Activated CD8-positive, alpha-beta T cell treated with anti-CD3 and anti-CD28 coated beads for 36 hours (primary cell): ENCODE measurements at regions not wholly inside any gene's neighbourhood (a gene's known extent, or its start where the extent isn't known, plus 50 kb on each side); places are given as distances from the start of the nearest gene placed in this dataset.

ENCODE experiments used
- ATAC-seq: fragments of 200-7000 bp; cut with Tn5 transposase; one replicate; pipeline ENCODE4 v1.10.0; 2021; ENCODE audit warnings: mild to moderate bottlenecking, moderate library complexity
- CTCF ChIA-PET: fragments of 350-600 bp; sonication (Branson Sonifier 250); formaldehyde crosslinking; loops from one replicate; lab custom pipeline; 2021; ENCODE audit warnings: antibody characterized with exemption; lab: Charles Lee
- POLR2A ChIA-PET: fragments of 350-600 bp; sonication (Branson Sonifier 250); formaldehyde crosslinking; loops from one replicate; lab custom pipeline; 2021; ENCODE audit warnings: antibody characterized with exemption; lab: Charles Lee
- DNase-seq: peaks from one replicate; pipeline ENCODE4 v3.0.0-alpha.2; 2020
- H3K27ac Mint-ChIP-seq: one replicate; pipeline ENCODE4 v1.8.0; 2021; ENCODE audit warnings: mild to moderate bottlenecking, mixed read lengths
- H3K27me3 Mint-ChIP-seq: one replicate; pipeline ENCODE4 v1.8.0; 2021; ENCODE audit warnings: mixed read lengths
- H3K36me3 Mint-ChIP-seq: one replicate; pipeline ENCODE4 v1.8.0; 2021; ENCODE audit warnings: low read depth, mixed read lengths
- H3K4me1 Mint-ChIP-seq: one replicate; pipeline ENCODE4 v1.8.0; 2021; ENCODE audit warnings: low read depth, mixed read lengths
- H3K4me3 Mint-ChIP-seq: one replicate; pipeline ENCODE4 v1.8.0; 2021; ENCODE audit warnings: mild to moderate bottlenecking, moderate library complexity, mixed read lengths
- H3K9me3 Mint-ChIP-seq: one replicate; pipeline ENCODE4 v1.8.0; 2021; ENCODE audit warnings: mixed read lengths
- CTCF ChIP-seq: fragments of 200-600 bp; IDR thresholded peaks from one replicate; pipeline ENCODE4 v1.8.0; 2022; ENCODE audit warnings: antibody characterized with exemption, mild to moderate bottlenecking
- intact Hi-C: fragments of 100-400 bp; cut with micrococcal nuclease; formaldehyde crosslinking; loops from one replicate; pipeline ENCODE4 v1.10.0; 2022

GRCh38 chr1:36583980-36584782 is 101.5 kb upstream of the CSF3R start:
- no peaks in the 10 kb centered on the region for H3K36me3 Mint-ChIP-seq
- H3K4me3 Mint-ChIP-seq: no peak overlapping the region
- no peak for TF ChIP-seq CTCF
- no peaks in the 10 kb centered on the region for H3K9me3 Mint-ChIP-seq
- H3K27me3 Mint-ChIP-seq: peaks cover 25% of the 10 kb centered on the region
- CTCF ChIA-PET: interaction anchor here (1.8 to 2.5 kb wide), 2 partner anchors 8 to 66 kb away, joined by 4 to 20 read pairs; no protein-coding TSS in a partner anchor
- intact Hi-C loops: no loop called here
- DNase-seq (no peak), ATAC-seq (no peak)
- no peaks in the 10 kb centered on the region for H3K4me1 Mint-ChIP-seq
- POLR2A ChIA-PET: no interaction called here
- H3K27ac Mint-ChIP-seq: no peak overlapping the region

- ChIA-PET POLR2A (no interaction called here), CTCF (interaction anchor here (1.8 kb wide), 1 partner anchor 67 kb away, joined by 4 read pairs; no protein-coding TSS in a partner anchor)
- no peak for TF ChIP-seq CTCF
- Mint-ChIP-seq H3K4me3 (no peak overlapping the region), H3K4me1 (no peaks in the 10 kb centered on the region), H3K27me3 (peaks cover 25% of the 10 kb centered on the region), H3K9me3 (no peaks in the 10 kb centered on the region), H3K27ac (no peak overlapping the region), H3K36me3 (no peaks in the 10 kb centered on the region)
- ATAC-seq (no peak), DNase-seq (no peak)
- intact Hi-C loops: no loop called here
These were observed 100.4 kb upstream of the CSF3R start for GRCh38 chr1:36583080-36583479.

- CTCF ChIA-PET: interaction anchor here (1.8 kb wide), 1 partner anchor 68 kb away, joined by 4 read pairs; no protein-coding TSS in a partner anchor
- ATAC-seq (no peak), DNase-seq (no peak)
- Mint-ChIP-seq H3K27me3 (peaks cover 22% of the 10 kb centered on the region), H3K4me3 (no peak overlapping the region), H3K27ac (no peak overlapping the region), H3K9me3 (no peaks in the 10 kb centered on the region), H3K36me3 (no peaks in the 10 kb centered on the region), H3K4me1 (no peaks in the 10 kb centered on the region)
- POLR2A ChIA-PET: no interaction called here
- intact Hi-C loops: no loop called here
- no peak for TF ChIP-seq CTCF
These were observed 99.5 kb upstream of the CSF3R start for GRCh38 chr1:36582066-36582755.

- no peak for DNase-seq
- Mint-ChIP-seq H3K9me3 (no peaks in the 10 kb centered on the region), H3K4me1 (no peaks in the 10 kb centered on the region), H3K27me3 (peaks cover 14% of the 10 kb centered on the region), H3K36me3 (no peaks in the 10 kb centered on the region), H3K4me3 (no peak overlapping the region), H3K27ac (no peak overlapping the region)
- ATAC-seq: no peak
- ChIA-PET CTCF (no interaction called here), POLR2A (no interaction called here)
- TF ChIP-seq CTCF: no peak
- intact Hi-C loops: no loop called here
These were observed 97.8 kb upstream of the CSF3R start for GRCh38 chr1:36580524-36580923.

GRCh38 chr1:36579039-36579438 is 96.3 kb upstream of the CSF3R start:
- no peak for ATAC-seq
- DNase-seq: no peak
- Mint-ChIP-seq H3K36me3 (no peaks in the 10 kb centered on the region), H3K4me1 (no peaks in the 10 kb centered on the region), H3K27ac (no peak overlapping the region), H3K9me3 (no peaks in the 10 kb centered on the region), H3K27me3 (peaks cover 15% of the 10 kb centered on the region), H3K4me3 (no peak overlapping the region)
- ChIA-PET CTCF (no interaction called here), POLR2A (no interaction called here)
- TF ChIP-seq CTCF: no peak
- intact Hi-C loops: no loop called here
